ENCODE measurements at regions not wholly inside any gene's neighbourhood (a gene's known extent, or its start where the extent isn't known, plus 50 kb on each side); places are given as distances from the start of the nearest gene placed in this dataset.

DNA sequence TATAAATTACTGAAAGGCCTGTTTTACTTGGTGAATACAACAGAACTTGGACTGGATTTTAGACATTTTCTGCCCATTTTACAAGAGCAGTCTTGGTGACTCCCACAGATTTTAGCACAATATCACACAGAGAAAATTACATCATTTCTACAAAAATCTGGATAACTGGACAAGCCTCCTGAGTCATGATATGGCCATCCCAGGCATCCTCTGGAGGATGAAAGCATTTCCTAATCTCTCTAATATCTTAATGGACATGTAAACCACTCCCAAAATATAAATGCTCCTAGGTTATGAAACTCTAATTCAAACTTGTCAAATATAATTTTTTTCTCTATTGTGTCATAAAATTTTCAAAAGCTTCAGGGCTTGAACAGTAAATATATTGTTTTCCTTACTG is 1170.8 kb upstream of the PCDH7 start:
- TF ChIP-seq MYC (IDR thresholded peaks at IDR 0.05; ENCODE audit: low read depth, low read length) (no peak), CTCF (IDR thresholded peaks at IDR 0.05; ENCODE audit: low read depth, low read length) (no peak), POLR2A (IDR thresholded peaks at IDR 0.05; ENCODE audit: extremely low read depth, insufficient read length) (no peak)
- TF ChIP-seq, protein P1, sequence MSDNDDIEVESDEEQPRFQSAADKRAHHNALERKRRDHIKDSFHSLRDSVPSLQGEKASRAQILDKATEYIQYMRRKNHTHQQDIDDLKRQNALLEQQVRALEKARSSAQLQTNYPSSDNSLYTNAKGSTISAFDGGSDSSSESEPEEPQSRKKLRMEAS (IDR thresholded peaks at IDR 0.05; ENCODE audit: low read depth, low read length): no peak
- DNase-seq (ENCODE audit: low read depth): no peak
- H3K4me3 ChIP-seq (ENCODE audit: low read depth, low read length): no peak overlapping the region

DNA sequence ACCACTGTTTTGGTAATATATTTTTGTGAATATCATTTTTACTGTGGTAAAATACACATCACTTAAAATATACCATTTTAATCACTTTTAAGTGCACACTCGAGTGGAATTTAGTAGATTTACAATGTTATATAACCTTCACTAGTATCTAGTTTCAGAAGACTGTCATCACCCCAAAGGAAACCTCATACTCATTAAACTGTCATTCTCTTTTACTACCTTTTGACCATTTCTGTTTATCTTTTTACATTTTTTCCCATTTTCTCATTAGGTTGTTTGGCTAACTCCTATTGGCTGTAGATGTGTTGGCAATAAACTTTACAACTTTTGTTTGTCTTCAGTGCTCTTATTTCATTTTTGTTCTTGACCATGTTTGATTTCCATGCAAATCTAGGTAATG is 1168.3 kb upstream of the PCDH7 start:
- no peak for DNase-seq (ENCODE audit: low read depth)
- H3K4me3 ChIP-seq (ENCODE audit: low read depth, low read length): no peak overlapping the region
- TF ChIP-seq MYC (IDR thresholded peaks at IDR 0.05; ENCODE audit: low read depth, low read length): no peak
- no peak for TF ChIP-seq CTCF (IDR thresholded peaks at IDR 0.05; ENCODE audit: low read depth, low read length)
- TF ChIP-seq, protein P1 (IDR thresholded peaks at IDR 0.05; ENCODE audit: low read depth, low read length): no peak
- no peak for TF ChIP-seq POLR2A (IDR thresholded peaks at IDR 0.05; ENCODE audit: extremely low read depth, insufficient read length)

GRCh38 chr4:29553846-29554245 is 1166.3 kb upstream of the PCDH7 start:
- no peak overlapping the region for H3K4me3 ChIP-seq (ENCODE audit: low read depth, low read length)
- no peak for DNase-seq (ENCODE audit: low read depth)
- TF ChIP-seq, protein P1 (IDR thresholded peaks at IDR 0.05; ENCODE audit: low read depth, low read length): no peak
- TF ChIP-seq CTCF (IDR thresholded peaks at IDR 0.05; ENCODE audit: low read depth, low read length): no peak
- no peak for TF ChIP-seq POLR2A (IDR thresholded peaks at IDR 0.05; ENCODE audit: extremely low read depth, insufficient read length)
- no peak for TF ChIP-seq MYC (IDR thresholded peaks at IDR 0.05; ENCODE audit: low read depth, low read length)

DNA sequence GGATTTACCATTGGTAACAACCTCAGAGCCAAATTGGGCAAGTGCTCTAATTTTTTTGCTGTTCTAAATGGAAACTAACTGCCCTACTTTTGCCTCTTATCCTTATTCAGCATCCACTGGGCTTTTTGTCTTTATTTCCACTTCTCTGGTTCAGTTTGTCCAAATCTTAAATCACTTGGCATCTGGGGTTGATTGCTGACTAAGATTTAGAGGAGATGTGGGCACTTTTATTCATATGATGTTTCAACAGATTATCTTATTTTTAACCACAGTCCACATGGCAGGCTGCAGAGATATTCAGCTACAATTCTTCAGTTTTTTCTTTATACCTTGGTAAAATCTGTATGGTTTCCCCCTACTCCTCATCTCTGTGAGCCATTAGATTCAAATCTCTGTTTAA is 1161.4 kb upstream of the PCDH7 start:
- TF ChIP-seq MYC (IDR thresholded peaks at IDR 0.05; ENCODE audit: low read depth, low read length): no peak
- TF ChIP-seq CTCF (IDR thresholded peaks at IDR 0.05; ENCODE audit: low read depth, low read length): no peak
- no peak for TF ChIP-seq POLR2A (IDR thresholded peaks at IDR 0.05; ENCODE audit: extremely low read depth, insufficient read length)
- TF ChIP-seq, protein P1 (IDR thresholded peaks at IDR 0.05; ENCODE audit: low read depth, low read length): no peak
- no peak overlapping the region for H3K4me3 ChIP-seq (ENCODE audit: low read depth, low read length)
- DNase-seq (ENCODE audit: low read depth): no peak

GRCh38 chr4:29559286-29559685 is 1160.9 kb upstream of the PCDH7 start:
- TF ChIP-seq MYC (IDR thresholded peaks at IDR 0.05; ENCODE audit: low read depth, low read length) (no peak), CTCF (IDR thresholded peaks at IDR 0.05; ENCODE audit: low read depth, low read length) (no peak), POLR2A (IDR thresholded peaks at IDR 0.05; ENCODE audit: extremely low read depth, insufficient read length) (no peak)
- TF ChIP-seq, protein P1 (IDR thresholded peaks at IDR 0.05; ENCODE audit: low read depth, low read length): no peak
- H3K4me3 ChIP-seq (ENCODE audit: low read depth, low read length): no peak overlapping the region
- no peak for DNase-seq (ENCODE audit: low read depth)

- TF ChIP-seq CTCF (IDR thresholded peaks at IDR 0.05; ENCODE audit: low read depth, low read length) (no peak), POLR2A (IDR thresholded peaks at IDR 0.05; ENCODE audit: extremely low read depth, insufficient read length) (no peak), MYC (IDR thresholded peaks at IDR 0.05; ENCODE audit: low read depth, low read length) (no peak)
- TF ChIP-seq, protein P1 (IDR thresholded peaks at IDR 0.05; ENCODE audit: low read depth, low read length): no peak
- H3K4me3 ChIP-seq (ENCODE audit: low read depth, low read length): no peak overlapping the region
- no peak for DNase-seq (ENCODE audit: low read depth)
Observed at GRCh38 chr4:29560452-29560851, 1159.7 kb upstream of the PCDH7 start.
